SHP77 (cell line): ENCODE measurements at regions not wholly inside any gene's neighbourhood (a gene's known extent, or its start where the extent isn't known, plus 50 kb on each side); places are given as distances from the start of the nearest gene placed in this dataset.

ENCODE experiments used
- DNase-seq, 2 experiments: peaks; one replicate each; lab custom pipeline; 2025; lab: John Stamatoyannopoulos, UW

- DNase-seq, result no peak
Observed at GRCh38 chr2:150584081-150584480, 96.6 kb upstream of the RND3 start.

GRCh38 chr2:150581717-150582472 lies 94.4 kb upstream of the RND3 start:
- no peak for DNase-seq

DNA sequence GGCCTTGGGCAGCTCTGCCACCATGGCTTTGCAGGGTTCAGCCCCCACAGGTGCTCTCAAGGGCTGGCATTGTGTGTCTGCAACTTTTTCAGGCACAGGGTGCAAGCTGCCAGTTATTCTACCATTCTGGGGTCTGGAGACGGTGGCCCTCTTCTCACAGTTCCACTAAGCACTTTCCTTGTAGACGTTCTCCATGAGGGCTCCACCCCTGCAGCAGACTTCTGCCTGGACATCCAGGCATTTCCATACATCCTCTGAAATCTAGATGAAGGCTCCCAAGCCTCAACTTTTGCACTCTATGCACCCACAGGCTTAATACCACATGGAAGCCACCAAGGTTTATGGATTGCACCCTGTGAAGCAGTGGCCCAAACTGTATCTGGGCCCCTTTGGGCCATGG lies 91.0 kb upstream of the RND3 start:
- DNase-seq, result no peak

DNA sequence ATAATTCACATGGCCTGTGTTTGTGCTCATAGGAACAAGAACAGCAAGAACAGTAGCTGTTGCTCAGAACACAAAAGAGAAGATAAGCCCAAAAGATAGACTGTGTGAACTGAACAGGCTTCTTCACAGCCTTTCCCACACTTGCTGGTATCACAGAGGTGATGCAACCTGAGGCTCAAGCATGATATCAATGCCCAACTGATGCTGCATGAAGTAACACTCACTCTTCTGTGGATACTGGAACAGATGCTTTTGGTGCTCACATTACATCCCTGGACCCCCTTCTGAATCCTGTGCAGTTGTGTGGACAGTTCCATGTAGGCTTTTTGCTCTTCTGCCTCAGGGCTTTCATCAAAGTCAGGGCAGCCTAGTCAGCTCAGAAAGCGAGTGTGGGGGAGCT lies 88.4 kb upstream of the RND3 start:
- DNase-seq, result no peak

- DNase-seq, result no peak
Observed at GRCh38 chr2:150572961-150573395, 85.5 kb upstream of the RND3 start.

- no peak for DNase-seq
Observed at GRCh38 chr2:150572194-150572766, 84.8 kb upstream of the RND3 start.

DNA sequence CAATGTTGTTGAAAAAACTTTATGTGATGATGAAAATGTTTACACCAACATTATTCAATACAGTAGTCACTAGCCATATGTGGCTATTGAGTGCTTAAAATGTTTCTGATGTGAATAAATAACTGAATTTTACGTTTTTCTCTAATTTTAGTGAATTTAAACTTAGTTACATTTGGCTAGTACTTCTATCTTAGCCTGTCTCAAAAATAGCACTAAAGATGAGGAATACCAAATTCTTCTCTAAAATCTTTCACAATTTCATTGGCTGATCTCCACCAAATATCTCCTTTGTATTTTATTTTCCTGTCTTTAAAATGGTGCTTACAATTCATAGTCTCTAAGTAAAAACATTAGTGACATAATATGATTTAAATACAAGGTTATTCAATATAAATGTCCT lies 83.7 kb upstream of the RND3 start:
- no peak for DNase-seq

- no peak for DNase-seq
Observed at GRCh38 chr2:150570712-150571111, 83.2 kb upstream of the RND3 start.

- no peak for DNase-seq
Observed at GRCh38 chr2:150569761-150570160, 82.3 kb upstream of the RND3 start.

- no peak for DNase-seq
Observed at GRCh38 chr2:150567771-150568301, 80.4 kb upstream of the RND3 start.

DNA sequence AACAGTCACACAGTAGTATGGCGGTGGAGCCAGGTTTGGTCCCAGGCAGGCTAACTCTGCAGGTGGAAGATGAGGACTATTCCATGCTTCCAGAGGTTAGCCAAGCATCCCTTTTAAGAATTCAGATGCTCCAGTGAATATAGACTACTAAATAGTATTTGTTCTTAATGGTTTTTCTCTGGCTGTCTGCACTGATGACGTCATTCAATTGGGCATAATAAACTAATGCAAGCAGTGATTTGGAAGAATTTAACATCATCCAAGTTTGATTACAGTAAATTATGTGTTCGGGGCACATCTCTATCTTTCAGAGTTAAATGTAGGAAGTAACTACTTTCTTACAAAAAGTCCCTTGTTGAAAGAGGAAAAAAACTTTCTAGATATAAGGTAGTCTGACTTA lies 78.8 kb upstream of the RND3 start:
- no peak for DNase-seq

DNA sequence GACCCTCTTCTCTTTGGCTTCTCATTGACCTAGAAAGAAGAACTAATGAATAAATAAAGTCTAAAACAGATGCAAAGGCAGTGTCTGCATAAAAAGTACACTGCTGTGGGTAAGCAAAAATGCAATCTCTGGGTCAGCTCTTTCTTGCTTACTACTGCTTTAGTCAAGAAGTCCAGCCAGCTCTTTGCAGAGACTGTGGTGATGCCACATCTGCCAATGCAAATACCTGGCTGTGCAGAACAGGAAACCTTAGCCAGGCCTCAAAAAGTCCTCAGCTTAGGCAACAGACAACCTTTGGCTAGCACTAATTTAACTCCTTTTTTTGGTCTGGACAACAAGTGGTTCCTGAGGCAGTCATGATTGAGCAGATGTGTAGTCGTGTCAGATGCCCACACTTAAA lies 73.6 kb upstream of the RND3 start:
- no peak for DNase-seq

- DNase-seq, result no peak
Observed at GRCh38 chr2:150557020-150557600, 69.6 kb upstream of the RND3 start.

DNA sequence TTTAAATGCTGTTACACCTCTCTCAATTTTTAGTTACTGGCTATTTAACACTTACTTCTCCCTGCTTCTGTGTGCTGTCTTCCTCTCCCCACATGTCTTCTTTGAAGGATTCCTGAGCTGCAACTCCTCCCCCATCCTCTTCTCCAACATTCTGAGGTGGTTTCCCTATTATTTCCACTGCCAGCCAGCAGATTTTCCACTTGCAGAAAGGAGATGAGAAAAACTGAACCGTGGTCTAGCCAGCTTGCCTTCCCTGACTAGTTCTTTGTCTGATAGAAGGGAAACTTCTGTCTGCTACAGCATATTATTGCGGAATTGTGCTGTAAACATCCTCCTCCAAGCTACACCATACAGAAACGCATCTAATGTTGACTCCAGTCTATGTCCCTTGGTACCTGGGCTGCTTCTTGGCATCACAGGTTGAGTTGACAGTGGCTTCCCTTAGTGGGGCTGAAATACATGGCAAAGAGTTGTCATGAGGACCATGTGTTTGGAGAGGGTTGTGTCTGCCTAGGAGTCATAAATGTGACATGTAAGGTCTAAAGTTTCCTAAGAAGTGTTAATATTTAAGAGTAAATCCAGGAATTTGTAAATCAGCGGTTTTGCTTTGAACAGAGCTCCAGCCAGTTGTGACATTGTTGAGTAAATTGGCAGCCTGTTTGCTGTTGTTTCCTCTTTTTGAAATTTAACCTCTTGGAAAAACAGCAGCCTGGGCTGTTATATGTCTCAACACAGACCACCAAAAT lies 68.3 kb upstream of the RND3 start:
- DNase-seq, result no peak

- DNase-seq, result no peak
Observed at GRCh38 chr2:150554046-150554445, 66.6 kb upstream of the RND3 start.

- DNase-seq, result no peak
Observed at GRCh38 chr2:150552041-150552820, 64.8 kb upstream of the RND3 start.

GRCh38 chr2:150549381-150549780 lies 61.9 kb upstream of the RND3 start:
- DNase-seq, result no peak

DNA sequence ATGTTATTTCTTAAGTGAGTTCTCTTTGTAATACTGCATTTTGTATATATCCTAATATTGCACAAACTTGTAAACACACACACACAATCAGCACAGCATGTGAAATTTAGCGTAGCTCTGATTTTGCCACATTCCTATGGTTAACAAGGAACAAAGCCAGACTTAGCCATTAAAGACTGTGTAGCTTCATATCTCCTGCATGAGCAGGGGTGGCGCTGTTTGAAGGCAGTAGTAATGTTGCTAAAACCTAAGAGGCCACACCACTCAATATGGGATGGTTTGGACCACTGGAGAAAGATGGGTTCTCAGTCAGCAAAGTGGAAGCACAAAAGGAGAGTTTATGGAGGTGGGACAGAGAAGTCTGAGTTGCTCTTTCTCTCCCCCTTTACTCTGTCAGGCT lies 61.1 kb upstream of the RND3 start:
- DNase-seq, result peak in 1 of 2 experiments; percentile 1

DNA sequence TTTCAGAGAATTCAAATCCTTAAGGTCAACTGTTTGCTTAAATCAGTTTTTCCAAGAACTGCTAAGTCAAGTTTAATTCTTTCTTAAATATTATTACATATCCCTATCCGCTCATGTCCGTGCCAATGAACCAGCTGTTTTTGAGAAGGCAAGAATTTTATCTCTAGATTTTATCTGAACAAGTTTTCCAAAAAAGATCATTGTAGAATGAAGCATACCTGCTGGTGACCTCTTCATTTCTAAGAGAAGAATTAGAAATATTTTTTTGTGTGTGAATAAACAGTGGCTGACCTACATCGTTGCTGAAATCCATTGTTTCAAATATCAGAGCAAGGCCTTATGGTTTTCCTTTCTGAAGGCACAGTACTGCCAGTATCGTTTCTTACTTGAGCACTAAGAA lies 58.4 kb upstream of the RND3 start:
- no peak for DNase-seq

GRCh38 chr2:150544731-150545130 lies 57.3 kb upstream of the RND3 start:
- no peak for DNase-seq

DNA sequence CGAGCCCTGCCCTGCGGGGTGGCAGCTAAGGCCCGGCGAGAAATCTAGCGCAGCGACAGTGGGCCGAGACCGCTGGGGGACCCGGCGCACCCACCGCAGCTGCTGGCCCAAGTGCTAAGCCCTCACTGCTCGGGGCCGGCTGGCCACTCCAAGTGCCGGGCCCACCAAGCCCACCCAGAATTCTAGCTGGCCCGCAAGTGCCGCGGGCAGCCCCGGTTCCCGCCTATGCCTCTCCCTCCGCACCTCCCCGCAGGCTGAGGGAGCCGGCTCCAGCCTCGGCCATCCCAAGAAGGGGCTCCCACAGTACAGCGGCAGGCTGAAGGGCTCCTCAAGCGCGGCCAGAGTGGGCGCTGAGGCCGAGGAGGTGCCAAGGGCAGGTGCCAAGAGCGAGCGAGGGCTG lies 55.2 kb upstream of the RND3 start:
- DNase-seq, result no peak

DNA sequence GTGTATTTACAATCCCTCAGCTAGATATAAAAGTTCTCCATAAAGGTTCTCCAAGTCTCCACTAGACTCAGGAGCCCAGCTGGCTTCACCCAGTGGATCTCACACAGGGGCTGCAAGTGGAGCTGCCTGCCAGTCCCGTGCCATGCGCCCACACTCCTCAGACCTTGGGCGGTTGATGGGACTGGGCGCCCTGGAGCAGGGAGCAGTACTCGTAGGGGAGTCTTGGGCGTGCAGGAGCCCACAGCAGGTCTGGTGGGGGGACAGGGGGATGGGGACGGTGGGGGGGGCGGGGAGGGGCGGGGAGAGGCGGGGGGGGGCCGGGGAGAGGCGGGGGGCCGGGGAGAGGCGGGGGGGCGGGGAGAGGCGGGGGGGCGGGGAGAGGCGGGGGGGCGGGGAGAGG lies 54.7 kb upstream of the RND3 start:
- DNase-seq, result no peak
